HG03108 (cell line): ENCODE measurements at regions not wholly inside any gene's neighbourhood (a gene's known extent, or its start where the extent isn't known, plus 50 kb on each side); places are given as distances from the start of the nearest gene placed in this dataset.
"Not testable (repeated sequence)": the region's sequence is repeated elsewhere in the genome, so short reads cannot be mapped to it uniquely, and the experiment has no call there.

Source experiments
- ATAC-seq: cut with Tn5 transposase; IDR thresholded peaks from one replicate; pipeline ENCODE4 v1.9.1; 2021; ENCODE audit warnings: moderate library complexity; ENCODE audit not compliant: unreplicated experiment

DNA sequence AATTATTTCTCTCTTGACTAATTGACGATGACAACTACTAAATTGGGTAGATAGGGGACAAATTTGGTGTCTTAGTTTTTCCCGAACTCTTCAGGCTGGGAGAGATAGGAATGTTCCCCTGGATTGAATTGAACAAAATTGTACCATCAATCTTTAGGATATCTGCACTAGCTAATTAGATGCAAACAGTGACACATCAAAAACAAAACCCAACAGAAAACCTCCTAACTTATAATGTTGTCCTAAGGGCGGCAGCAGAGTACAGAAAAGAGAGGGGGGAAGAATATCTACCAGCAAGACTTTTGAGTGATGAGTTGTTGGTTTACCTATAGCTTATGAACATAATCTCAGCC lies 342.9 kb downstream of the INSIG2 start:
- ATAC-seq, result no peak

DNA sequence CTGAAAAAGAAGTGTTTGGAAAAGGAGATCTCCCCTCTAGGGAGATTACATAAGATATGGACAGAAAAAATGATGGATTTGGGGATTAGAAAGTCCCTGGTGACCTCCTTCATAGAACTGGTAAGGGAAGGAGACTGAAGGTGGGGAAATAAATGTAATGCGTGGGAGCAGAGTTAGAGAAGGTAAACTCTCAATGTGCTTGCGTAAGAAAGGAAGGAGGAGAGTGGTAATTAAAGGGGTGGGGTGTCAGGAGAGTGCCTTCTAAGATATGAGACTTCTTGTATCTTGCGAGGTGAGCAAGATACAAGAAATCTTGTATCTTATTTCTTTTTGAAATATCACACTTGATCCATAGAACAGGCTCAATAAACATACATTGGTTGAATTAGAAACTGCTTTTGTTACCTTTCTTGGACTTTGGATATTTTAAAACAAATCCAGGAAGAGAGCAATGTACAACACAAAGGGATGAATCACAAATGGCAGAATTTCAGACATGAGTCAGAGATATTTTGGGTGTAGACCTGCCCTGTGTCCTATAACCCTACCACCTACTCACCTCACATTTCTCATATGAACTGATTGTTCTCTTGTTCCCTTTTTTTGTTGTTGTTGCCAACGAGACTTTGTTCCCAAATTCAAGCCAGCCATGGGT lies 342.4 kb downstream of the INSIG2 start:
- no peak for ATAC-seq

DNA sequence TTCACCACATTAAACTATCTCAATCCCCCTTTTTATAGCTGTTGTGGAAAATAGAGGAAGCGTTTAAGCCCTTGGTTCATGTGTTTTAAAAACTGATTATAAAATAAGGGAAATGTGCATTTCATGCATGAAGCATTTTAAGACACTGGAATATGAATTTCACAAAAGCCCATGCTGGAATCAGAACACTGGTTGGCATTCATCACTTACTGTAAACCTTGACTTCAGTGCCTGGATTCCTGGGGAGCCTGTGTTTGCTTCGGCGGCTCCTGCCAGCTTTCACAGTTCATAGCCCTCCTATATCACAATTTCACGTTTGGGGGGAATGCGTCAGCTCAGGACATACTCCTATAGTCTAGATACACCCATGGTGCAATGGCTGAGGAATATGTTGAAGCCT lies 336.9 kb downstream of the INSIG2 start:
- ATAC-seq, result no peak

DNA sequence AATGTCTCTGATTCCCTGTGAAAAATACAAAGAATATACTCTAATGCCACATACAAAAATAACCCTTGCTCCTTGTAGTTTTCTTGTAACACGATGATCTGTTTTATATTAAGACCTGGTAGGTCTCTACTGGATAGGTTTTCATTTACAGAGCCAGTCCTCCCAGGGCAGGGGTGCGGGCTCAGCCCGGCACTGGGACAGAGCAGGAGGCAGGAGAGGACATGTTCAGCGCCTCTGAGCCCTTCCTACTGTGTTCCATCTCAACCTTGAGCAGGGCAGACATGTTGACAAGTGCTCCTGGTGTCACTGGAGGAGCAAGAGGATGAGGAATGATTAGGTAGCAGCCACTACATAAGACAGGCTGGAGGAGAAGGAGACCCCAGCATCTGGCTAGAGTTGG lies 335.5 kb downstream of the INSIG2 start:
- no peak for ATAC-seq

DNA sequence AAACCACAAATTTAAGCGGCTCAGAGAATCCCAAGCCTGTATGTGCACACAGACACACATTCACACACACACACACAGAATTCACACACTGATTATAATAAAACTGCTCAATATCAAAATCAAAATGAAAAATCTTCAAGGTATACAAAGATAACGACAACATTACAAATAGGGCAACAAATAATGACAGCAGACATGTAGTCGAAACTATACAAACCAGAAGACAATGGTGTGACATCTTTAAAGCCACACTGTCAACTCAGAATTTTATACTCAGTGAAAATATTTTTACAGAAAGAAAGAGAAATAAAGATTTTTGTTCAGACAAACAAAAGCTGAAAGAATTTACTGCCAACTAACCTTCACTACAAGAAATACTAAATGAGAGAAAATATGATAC lies 333.4 kb downstream of the INSIG2 start:
- no peak for ATAC-seq

DNA sequence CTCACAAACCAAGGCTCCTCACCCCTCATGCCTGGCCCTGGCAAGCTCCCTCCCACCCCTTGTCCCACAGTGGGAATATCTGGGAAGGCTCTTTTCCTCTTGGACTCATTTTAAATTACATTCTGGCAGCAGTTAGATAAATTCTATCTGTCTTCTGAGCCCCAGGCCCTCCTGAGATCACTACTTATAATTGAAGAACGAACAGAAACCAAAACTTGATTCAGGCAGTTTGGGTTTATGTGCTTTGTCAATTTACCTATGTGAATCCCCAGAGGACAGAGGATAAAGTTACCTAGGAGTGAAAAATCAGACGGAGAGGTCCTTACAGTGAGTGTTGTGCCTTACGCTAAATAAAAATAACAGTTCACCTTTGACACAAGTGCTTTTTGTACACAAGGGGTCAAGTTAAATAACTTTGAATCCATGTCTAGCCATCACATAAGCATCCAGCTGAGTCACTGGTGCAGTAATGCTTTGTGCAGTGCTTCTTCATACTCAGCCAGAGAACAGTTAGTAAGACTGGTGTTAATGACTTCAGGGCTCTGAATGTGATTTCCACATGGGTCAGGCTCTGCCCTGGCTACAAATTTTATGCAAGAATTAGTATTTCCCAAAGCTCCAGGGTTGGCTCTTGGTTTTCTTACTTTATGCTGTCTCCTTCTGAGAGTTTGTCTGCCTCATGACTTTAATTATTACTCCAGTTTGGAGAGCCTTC lies 329.3 kb downstream of the INSIG2 start:
- no peak for ATAC-seq

DNA sequence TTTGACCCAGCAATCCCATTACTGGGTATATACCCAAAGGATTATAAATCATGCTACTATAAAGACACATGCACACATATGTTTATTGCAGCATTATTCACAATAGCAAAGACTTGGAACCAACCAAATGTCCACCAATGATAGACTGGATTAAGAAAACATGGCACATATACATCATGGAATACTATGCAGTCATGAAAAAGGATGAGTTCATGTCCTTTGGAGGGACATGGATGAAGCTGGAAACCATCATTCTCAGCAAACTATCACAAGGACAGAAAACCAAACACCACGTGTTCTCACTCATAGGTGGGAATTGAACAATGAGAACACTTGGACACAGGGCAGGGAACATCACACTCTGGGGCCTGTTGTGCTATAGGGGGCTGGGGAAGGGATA lies 326.9 kb downstream of the INSIG2 start:
- not testable (repeated sequence) for ATAC-seq

DNA sequence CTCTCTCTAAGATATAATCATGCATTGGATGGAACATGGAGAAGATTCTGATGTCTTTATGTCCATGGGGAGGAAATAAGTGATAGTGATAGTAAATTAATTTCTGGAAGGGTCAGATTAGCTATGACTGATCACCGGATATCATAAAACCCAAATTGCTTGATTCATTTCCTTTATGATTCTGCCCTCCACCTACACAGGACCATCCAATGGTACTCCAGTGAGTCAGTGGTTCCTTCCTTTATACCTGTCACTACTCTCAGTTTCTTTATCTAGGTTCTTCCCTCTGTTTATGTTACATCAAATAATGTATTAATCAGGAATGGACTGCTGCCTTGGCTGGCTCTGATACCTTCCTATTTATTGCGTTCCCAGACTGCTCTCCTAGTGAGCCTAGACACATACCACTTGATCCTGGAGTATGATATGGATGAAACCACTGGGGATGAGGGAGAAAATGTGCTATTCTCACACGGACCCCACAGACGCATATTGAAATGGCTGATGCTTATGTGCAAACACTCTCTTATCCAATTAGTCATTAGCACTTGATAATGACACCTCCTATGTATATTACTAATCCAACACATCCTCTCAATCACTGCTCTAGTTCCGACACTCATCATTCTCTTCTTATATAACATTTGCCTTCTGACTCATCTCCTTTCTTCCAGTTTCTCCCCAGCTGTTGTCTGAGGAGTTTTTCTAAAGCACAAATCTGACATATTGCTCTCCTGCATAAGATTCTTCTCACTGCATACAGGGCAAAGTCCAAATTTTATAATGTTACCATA lies 315.6 kb downstream of the INSIG2 start:
- ATAC-seq, result no peak

DNA sequence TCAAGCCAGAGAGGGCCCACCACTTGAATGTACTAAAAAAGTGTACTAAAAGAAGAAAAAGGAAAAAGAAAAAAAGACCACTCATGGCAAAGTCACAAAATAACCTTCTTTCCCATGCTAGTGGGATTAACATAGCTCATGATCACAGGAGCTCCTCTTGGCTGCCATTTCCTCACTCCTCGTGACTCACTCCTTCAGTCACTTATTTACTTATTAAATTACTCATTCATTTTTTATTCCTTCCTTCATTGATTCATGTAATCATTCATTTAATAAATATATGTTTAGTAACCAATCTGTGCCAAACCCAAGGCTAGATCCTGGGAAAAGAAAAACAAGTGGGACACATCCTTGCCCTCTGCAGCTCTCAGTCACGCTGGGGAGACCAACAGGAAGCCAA lies 300.5 kb downstream of the INSIG2 start:
- ATAC-seq, result no peak

DNA sequence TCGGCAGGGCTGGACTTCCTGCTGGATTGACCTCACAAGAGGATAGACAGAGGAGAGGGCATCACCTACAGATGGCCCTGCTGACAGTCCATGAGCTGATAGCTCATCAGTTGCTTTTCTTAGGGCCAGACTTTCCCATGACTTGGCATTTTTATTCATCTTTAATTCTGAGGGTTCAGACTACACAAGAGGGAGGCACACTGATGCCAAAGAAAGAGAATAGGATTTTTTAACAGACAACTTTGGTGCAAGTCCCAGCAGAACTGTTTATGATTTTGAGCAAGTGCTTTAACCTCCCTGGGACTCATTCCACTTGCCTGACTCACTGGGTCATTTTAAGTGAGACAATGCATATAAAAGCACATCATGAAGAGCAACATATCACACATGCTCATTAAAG lies 299.2 kb downstream of the INSIG2 start:
- ATAC-seq, result no peak

DNA sequence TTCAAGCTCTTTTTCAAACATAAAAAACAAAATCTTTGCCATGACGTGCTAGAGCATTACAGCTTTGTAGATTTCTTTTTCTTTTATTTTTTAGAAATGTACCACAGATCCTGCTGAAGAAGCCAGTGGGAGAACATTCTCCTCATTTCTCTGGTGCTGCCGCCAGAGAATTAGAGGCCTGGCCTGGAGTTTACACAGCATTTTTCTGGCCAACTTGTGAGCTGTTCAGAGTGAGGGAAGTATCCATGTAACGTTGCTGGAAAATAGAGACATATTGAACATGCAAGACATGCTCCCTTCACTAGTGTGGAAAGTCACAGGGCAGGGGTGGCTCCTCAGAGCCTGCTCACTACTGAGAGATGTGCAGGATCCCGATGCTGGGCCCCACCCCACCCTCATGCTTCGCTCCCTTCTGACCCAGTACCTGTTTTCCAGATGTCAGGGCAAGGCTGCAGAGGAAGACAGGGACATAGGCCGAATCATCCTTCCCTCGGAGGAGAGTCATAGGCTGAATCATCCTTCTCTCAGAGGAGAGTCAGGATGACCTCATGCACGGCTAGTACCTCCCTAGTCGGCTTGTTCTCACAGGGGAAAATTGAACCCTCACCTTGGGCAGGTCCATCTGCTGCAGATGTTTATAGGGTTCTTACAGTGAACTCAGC lies 298.5 kb downstream of the INSIG2 start:
- no peak for ATAC-seq

DNA sequence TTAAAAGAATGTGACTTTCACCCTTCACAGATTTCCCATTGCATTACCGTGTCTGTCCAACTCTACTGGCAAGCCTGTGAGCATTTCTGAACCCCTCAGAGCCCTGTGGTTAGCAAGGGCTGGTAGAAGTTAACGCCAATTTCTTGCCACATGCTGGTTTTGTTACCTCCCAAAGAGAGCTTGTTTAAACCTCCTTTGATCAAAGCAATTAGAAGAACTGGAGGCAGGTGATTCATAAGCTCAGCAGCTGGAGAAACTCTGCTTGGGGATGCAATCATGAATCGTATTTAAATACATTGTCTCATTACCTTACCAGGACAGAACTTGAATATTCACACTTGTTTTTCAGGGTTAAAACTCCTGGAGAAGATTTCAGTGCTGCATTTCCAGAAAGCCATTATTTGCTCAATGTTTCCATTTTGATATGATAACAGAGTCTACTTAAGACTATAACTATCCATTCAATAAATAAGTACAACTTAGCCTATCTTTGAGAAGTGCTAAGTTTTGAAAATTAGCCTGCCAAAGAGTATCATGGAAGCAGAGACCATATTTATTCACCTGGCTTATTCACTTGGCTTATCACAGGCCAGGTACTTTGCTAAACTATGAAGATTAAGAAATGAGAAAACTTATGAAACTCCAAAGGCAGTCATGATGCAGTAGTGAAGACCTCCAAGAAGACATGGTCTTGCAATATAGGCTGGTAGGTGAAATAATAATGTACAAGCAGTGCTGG lies 292.8 kb downstream of the INSIG2 start:
- no peak for ATAC-seq

DNA sequence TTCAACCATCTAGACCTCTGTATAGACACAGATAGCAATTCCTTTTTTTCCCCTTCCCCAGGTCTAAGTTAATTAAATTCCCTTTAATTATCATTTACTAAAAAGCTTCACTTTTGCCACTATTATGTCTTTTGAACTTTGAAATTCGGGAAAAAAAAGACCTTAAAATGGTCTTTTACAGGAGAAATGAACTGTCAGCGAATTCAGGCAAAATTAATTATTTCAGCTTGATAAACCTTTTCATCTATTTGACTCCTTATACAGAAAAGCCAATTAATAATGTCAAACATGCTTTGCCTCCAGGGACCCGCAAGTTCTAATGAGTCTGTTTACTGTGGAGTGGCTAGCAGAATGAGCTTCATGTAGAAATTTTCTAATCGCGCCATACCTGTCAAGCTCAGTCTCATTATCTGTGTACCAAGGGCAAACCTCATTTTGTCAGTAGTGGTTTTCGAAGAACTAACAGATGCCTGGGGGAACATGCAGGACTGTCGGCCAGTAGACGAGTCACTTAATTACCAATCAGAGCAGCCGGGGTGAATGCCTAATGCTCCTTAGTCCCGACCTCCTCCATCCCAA lies 287.7 kb downstream of the INSIG2 start:
- ATAC-seq, result no peak

DNA sequence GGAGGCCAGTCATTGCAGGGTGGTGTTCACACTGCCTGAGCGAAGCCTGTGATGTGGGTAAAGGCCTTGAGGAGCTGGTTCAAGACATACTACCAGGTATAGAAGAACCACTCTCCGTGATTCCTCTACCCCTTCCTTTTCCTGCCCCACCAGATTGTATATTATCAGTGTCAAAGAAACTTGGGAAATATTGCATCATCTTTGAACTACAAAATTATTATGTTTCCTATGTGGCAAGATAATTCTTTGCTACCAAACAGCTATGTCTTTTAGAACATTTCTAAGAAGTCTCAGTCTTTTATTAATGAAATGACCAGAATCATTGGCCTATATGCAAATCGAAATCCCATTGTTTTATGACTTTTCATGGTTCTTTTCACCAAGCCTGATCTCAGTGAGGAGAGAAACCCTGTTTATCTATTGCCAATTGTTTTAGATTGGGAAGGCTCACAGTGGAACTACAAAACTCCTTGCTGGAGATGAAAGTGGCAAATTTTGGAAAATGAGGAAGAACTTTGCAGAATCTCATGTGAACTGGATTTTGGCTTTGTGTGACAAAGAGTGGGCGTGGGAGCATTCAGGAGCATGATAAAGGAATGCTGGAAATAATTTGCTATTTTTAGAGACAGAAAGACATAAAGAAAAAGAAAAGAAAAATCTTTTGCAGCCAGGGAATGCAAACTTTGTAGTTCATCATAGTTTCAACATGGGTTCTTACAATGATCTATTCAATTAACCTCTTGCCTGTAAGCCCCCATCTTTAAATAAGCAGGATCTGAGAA lies 286.9 kb downstream of the INSIG2 start:
- no peak for ATAC-seq

DNA sequence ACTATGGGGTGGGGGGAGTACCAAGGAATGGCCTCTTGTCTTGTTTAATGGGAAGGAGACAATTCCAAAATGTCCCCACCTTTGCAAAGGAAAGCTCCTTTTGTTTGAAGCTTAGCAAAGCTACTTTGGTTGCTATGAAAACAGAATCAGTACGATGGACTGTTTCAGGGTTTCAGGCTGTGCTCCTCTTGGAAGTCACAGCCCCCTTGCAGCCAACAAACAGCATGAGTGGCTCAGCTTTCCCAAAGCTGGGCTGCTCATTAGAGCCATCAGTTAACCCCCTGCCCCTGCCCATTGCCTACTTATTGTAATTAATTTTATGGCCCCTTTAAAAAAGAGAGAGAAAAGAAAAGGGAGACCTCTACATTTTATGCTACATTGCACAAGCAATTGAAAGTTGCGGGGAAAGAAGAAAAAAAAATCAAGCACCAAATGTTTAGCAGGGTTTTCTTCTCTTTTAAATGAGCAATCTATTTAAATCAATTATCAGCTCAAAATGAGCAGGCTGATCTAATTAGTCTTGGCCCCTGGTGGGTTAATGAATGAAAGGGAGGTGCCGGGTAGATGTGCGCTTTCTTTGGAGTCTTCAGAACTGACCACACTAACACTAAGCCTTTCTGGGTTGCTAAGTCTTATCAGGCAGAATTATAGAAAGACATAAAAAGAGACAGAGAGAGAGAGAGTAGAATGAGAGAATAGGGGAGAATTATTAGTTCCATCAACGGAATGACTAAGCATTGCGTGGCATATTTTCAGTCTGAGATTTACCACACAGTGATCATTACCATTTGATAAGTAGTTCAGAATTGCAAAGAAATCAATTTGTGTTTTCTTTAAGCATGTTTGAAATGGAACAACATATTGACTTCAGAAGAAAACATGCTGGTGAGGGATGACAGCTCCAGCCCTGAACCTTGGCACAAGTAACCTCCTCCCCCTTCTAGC lies 284.9 kb downstream of the INSIG2 start:
- no peak for ATAC-seq

DNA sequence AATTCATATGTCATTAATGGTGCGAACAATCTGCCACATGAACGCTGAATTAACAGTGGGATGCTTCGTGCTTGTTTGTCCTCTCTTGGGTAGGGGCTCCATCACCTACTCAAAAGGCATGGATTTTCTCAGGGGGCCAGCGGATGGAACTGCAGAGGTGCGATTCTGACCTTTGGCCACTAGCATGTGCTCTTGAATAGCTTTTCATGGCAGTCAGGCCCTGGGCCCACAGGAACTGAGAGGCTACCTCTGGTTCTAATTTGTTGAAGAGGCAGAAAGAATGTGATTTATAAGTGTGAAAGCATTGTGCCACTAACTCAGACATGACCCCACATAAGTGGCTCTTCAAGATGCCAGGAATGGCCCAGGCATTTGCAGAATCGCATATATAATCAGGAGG lies 283.2 kb downstream of the INSIG2 start:
- no peak for ATAC-seq

DNA sequence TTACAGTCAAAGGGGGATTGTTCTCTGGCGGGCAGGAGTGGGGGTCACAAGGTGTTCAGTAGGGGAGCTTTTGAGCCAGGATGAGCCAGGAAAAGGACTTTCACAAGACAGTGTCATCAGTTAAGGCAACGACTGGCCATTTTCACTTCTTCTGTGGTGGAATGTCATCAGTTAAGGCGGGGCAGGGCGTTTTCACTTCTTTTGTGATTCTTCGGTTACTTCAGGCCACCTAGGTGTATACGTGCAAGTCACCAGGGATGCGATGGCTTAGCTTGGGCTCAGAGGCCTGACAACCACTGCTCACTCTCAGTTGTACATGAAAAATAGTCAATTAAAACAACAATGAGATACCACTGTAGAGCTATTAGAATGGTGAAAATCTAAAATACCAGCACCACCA lies 281.2 kb downstream of the INSIG2 start:
- not testable (repeated sequence) for ATAC-seq

DNA sequence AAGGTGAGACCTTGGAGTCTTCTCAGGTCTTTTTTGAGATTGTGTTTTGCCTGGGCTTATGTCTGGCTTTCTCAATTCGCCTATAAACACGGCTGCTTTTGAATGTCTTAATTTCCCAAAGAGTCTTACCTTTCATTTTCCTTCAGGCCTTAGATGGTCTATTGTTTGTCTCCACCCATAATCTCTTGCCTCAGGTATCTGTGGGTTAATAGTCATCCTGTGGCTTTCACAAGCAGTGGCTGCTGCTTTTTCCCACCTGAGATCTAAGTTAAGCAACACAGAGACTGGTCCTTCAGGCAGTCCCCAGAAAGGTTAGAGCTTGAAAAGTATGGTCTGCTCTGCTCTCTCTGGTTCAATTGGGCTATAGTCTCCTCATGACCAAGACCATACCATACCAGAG lies 275.3 kb downstream of the INSIG2 start:
- no peak for ATAC-seq

DNA sequence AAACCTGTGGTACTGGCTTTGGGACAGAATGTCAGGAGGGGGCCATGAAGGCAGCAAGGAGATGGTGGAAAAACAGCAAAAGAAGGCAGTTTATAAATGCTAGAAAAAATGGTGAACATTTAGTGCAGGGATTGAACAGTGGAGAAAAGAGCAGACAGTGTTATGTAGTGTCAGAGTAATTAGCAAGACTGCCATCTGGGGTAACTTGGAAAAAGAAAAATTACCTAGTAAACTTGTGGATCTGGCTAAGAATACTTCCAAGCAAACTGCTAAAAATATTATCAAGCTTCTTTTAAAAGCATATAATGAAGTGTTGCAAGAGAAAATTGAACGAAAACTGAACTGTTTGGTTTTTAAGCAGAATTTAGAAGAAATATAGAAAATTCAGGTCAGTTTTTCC lies 267.8 kb downstream of the INSIG2 start:
- ATAC-seq, result no peak
